CD14-positive monocyte (primary cell): ENCODE measurements at regions not wholly inside any gene's neighbourhood (a gene's known extent, or its start where the extent isn't known, plus 50 kb on each side); places are given as distances from the start of the nearest gene placed in this dataset.
A peak's percentile ranks its signal among the peaks of the same experiment; 100 is the strongest.

Experiments used
- DNase-seq, 3 donors: peaks; one replicate each; pipeline ENCODE4 v3.0.0-alpha.2; 2011 to 2022
- H2AFZ ChIP-seq: 2 replicates; pipeline ENCODE4 v1.6.0; 2012; ENCODE audit warnings: mild to moderate bottlenecking, low read depth, low read length, inconsistent platforms; ENCODE audit not compliant: insufficient read depth, poor library complexity, severe bottlenecking
- H3K27ac ChIP-seq, 2 donors: 1 replicate in 1 of 2; 2 replicates in 1 of 2; pipeline ENCODE4 v1.5.1; 2012 to 2013; ENCODE audit warnings: low read length in 2 of 2, control low read depth in 1 of 2, inconsistent platforms in 1 of 2, low read depth in 1 of 2, mild to moderate bottlenecking in 1 of 2
- H3K27me3 ChIP-seq, 2 donors: one replicate each; pipeline versions ENCODE4 v1.6.0 to v1.6.1; 2011 to 2013; ENCODE audit warnings: low read length in 2 of 2; ENCODE audit not compliant: control insufficient read depth in 2 of 2, insufficient read depth in 2 of 2
- H3K36me3 ChIP-seq, 2 donors: replicated peaks in 1 of 2; 1 replicate in 1 of 2; 2 replicates in 1 of 2; pipeline versions ENCODE4 v1.5.1 to v1.6.1; 2012 to 2013; ENCODE audit warnings: low read length in 2 of 2, control low read depth in 1 of 2, inconsistent platforms in 1 of 2, mild to moderate bottlenecking in 1 of 2; ENCODE audit not compliant: insufficient read depth in 2 of 2, control insufficient read depth in 1 of 2
- H3K4me1 ChIP-seq, 2 donors: 1 replicate in 1 of 2; 2 replicates in 1 of 2; pipeline versions ENCODE4 v1.5.1 to v1.6.1; 2012 to 2013; ENCODE audit warnings: low read length in 2 of 2, control low read depth in 1 of 2, inconsistent platforms in 1 of 2, mild to moderate bottlenecking in 1 of 2, moderate library complexity in 1 of 2; ENCODE audit not compliant: insufficient read depth in 2 of 2, control insufficient read depth in 1 of 2
- H3K4me2 ChIP-seq: replicated peaks from 2 replicates; pipeline ENCODE3; 2012; ENCODE audit warnings: low read length, moderate library complexity, mild to moderate bottlenecking; ENCODE audit not compliant: poor library complexity, severe bottlenecking; ENCODE audit errors: extremely low read depth
- H3K4me3 ChIP-seq, 3 experiments: fragments of 200-600 bp in 1 of 3; sonication (generic) in 1 of 3; replicated peaks in 1 of 3; 1 replicate in 2 of 3; 2 replicates in 1 of 3; pipeline ENCODE4 v1.5.1; 2011 to 2013; ENCODE audit warnings: low read length in 3 of 3, mild to moderate bottlenecking in 3 of 3, control low read depth in 2 of 3, low read depth in 2 of 3, inconsistent platforms in 1 of 3, moderate library complexity in 1 of 3
- H3K79me2 ChIP-seq: 2 replicates; pipeline ENCODE4 v1.6.0; 2012; ENCODE audit warnings: mild to moderate bottlenecking, control low read depth, inconsistent platforms, low read length, moderate library complexity; ENCODE audit not compliant: insufficient read depth
- H3K9ac ChIP-seq: 2 replicates; pipeline ENCODE4 v1.6.0; 2017; ENCODE audit warnings: low read length, mild to moderate bottlenecking; ENCODE audit not compliant: insufficient read depth, poor library complexity, severe bottlenecking
- H3K9me3 ChIP-seq, 2 donors: replicated peaks in 1 of 2; 1 replicate in 1 of 2; 2 replicates in 1 of 2; pipeline versions ENCODE4 v1.5.1 to v1.6.1; 2012 to 2013; ENCODE audit warnings: low read length in 2 of 2, control low read depth in 1 of 2; ENCODE audit not compliant: control insufficient read depth in 1 of 2, insufficient read depth in 1 of 2
- H4K20me1 ChIP-seq: 2 replicates; pipeline ENCODE4 v1.6.0; 2012; ENCODE audit warnings: mild to moderate bottlenecking, low read length, control low read depth, moderate library complexity; ENCODE audit not compliant: insufficient read depth
- H3K27ac Mint-ChIP-seq, 7 donors: one replicate each; pipeline ENCODE4 v1.8.0; 2020; ENCODE audit warnings: mild to moderate bottlenecking in 7 of 7, mixed read lengths in 7 of 7, moderate library complexity in 6 of 7, inconsistent platforms in 2 of 7
- H3K27me3 Mint-ChIP-seq, 3 donors: one replicate each; pipeline ENCODE4 v1.8.0; 2021 to 2022; ENCODE audit warnings: low read depth in 3 of 3, mild to moderate bottlenecking in 3 of 3, mixed read lengths in 3 of 3, moderate library complexity in 3 of 3, inconsistent platforms in 1 of 3
- H3K36me3 Mint-ChIP-seq, 2 donors: one replicate each; pipeline ENCODE4 v1.8.0; 2020; ENCODE audit warnings: mixed read lengths in 2 of 2, inconsistent platforms in 1 of 2, mild to moderate bottlenecking in 1 of 2
- H3K4me1 Mint-ChIP-seq: one replicate; pipeline ENCODE4 v1.8.0; 2020; ENCODE audit warnings: mild to moderate bottlenecking, mixed read lengths
- H3K4me3 Mint-ChIP-seq, 2 donors: one replicate each; pipeline ENCODE4 v1.8.0; 2020; ENCODE audit warnings: mild to moderate bottlenecking in 2 of 2, mixed read lengths in 2 of 2, moderate library complexity in 1 of 2
- H3K9me3 Mint-ChIP-seq, 7 donors: one replicate each; pipeline ENCODE4 v1.8.0; 2020 to 2022; ENCODE audit warnings: mixed read lengths in 7 of 7, mild to moderate bottlenecking in 6 of 7, moderate library complexity in 6 of 7, inconsistent platforms in 2 of 7
- WGBS: methylation state at CpG from one replicate; pipeline ENCODE4 v1.1.5; 2013; ENCODE audit warnings: missing lambda C conversion rate; ENCODE audit not compliant: insufficient coverage; 5-methylcytosine and 5-hydroxymethylcytosine counted together
- intact Hi-C, 2 donors: fragments of 100-400 bp; cut with micrococcal nuclease; formaldehyde crosslinking; loops; one replicate each; pipeline versions ENCODE4 v1.15.0 to v1.15.1; 2023
- TF ChIP-seq, protein P1 (sequence below): fragments of 200-600 bp; IDR thresholded peaks from one replicate; pipeline ENCODE4 v1.8.0; 2022; ENCODE audit warnings: antibody characterized with exemption, mild to moderate bottlenecking

DNA sequence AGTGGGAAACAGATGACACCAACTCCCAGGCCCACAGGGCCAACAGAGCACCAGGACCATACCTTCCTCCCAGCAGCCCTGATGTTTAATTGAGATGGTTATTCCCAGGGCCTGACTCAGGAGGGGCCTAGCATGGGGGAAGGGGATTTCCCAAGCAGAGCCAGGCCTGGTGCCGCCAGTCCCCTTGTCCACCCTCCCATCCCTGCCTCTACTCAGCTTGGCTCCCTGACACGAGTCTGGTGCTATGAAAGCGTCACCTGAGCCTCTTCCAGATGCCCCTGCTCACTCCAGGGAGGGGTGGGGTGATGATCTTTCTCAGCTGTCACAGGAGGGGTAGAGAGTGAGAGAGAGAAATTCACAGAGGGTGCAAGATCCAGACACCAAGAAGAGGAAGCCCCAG, 72.7 kb downstream of the EFNB1 start:
- Mint-ChIP-seq H3K27ac (no peak overlapping the region), H3K4me1 (peaks cover 3% of the 10 kb centered on the region), H3K4me3 (no peak overlapping the region), H3K9me3 (no peaks in the 10 kb centered on the region), H3K27me3 (peaks cover 0 to 7% (median 0%) of the 10 kb centered on the region in 3 donors), H3K36me3 (no peaks in the 10 kb centered on the region)
- WGBS = no CpG with 5 or more reads among the region's 3 CpGs
- no peak overlapping the region for H3K27ac ChIP-seq
- H3K27me3 ChIP-seq = no peaks in the 10 kb centered on the region
- no peak overlapping the region for H3K4me2 ChIP-seq
- H3K9ac ChIP-seq = no peak overlapping the region
- no peak overlapping the region for H3K4me3 ChIP-seq
- TF ChIP-seq, protein P1, sequence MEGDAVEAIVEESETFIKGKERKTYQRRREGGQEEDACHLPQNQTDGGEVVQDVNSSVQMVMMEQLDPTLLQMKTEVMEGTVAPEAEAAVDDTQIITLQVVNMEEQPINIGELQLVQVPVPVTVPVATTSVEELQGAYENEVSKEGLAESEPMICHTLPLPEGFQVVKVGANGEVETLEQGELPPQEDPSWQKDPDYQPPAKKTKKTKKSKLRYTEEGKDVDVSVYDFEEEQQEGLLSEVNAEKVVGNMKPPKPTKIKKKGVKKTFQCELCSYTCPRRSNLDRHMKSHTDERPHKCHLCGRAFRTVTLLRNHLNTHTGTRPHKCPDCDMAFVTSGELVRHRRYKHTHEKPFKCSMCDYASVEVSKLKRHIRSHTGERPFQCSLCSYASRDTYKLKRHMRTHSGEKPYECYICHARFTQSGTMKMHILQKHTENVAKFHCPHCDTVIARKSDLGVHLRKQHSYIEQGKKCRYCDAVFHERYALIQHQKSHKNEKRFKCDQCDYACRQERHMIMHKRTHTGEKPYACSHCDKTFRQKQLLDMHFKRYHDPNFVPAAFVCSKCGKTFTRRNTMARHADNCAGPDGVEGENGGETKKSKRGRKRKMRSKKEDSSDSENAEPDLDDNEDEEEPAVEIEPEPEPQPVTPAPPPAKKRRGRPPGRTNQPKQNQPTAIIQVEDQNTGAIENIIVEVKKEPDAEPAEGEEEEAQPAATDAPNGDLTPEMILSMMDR = no peak
- H2AFZ ChIP-seq = no peak overlapping the region
- H3K4me1 ChIP-seq = no peaks in the 10 kb centered on the region
- no peaks in the 10 kb centered on the region for H3K9me3 ChIP-seq
- intact Hi-C loops = no loop called here
- DNase-seq = no peak
- H3K79me2 ChIP-seq = no peaks in the 10 kb centered on the region
- H4K20me1 ChIP-seq = no peaks in the 10 kb centered on the region
- H3K36me3 ChIP-seq = no peaks in the 10 kb centered on the region

DNA sequence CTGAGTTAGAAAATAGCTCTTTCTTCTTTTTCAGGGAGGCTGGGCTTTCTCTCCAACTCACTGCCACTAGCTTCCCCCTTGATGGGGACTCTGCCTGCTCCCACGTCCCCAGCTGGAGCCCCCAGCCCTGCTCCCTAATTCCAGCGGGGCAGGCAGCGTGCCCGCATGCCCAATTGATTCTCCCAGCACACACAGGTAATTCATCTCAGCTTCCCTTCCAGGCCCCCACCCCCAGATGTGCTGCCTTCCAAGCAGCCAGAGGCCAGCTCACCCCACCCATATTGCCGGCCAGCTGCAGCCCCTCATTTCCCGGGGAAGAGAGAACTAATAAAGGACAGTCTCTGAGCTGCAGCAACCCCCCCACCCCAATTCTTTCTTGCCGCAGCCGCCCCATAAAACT, 69.8 kb downstream of the EFNB1 start:
- Mint-ChIP-seq H3K27ac (peak overlapping the region in 1 of 7 donors; percentile 2), H3K4me3 (no peak overlapping the region), H3K27me3 (peaks cover 0 to 7% (median 0%) of the 10 kb centered on the region in 3 donors), H3K9me3 (no peaks in the 10 kb centered on the region), H3K36me3 (no peaks in the 10 kb centered on the region), H3K4me1 (peaks cover 21% of the 10 kb centered on the region)
- no CpG with 5 or more reads among the region's 8 CpGs for WGBS
- Histone ChIP-seq H3K79me2 (no peaks in the 10 kb centered on the region), H3K9me3 (no peaks in the 10 kb centered on the region), H3K4me1 (peaks cover 16 to 20% of the 10 kb centered on the region in 2 donors), H3K4me3 (no peak overlapping the region), H3K4me2 (no peak overlapping the region), H2AFZ (no peak overlapping the region), H3K9ac (no peak overlapping the region), H3K36me3 (no peaks in the 10 kb centered on the region), H3K27ac (no peak overlapping the region), H3K27me3 (no peaks in the 10 kb centered on the region), H4K20me1 (no peaks in the 10 kb centered on the region)
- no peak for DNase-seq
- TF ChIP-seq, protein P1 = no peak
- intact Hi-C loops = no loop called here
